ENCODE measurements at regions not wholly inside any gene's neighbourhood (a gene's known extent, or its start where the extent isn't known, plus 50 kb on each side); places are given as distances from the start of the nearest gene placed in this dataset.
A peak's percentile ranks its signal among the peaks of the same experiment; 100 is the strongest.

DNA sequence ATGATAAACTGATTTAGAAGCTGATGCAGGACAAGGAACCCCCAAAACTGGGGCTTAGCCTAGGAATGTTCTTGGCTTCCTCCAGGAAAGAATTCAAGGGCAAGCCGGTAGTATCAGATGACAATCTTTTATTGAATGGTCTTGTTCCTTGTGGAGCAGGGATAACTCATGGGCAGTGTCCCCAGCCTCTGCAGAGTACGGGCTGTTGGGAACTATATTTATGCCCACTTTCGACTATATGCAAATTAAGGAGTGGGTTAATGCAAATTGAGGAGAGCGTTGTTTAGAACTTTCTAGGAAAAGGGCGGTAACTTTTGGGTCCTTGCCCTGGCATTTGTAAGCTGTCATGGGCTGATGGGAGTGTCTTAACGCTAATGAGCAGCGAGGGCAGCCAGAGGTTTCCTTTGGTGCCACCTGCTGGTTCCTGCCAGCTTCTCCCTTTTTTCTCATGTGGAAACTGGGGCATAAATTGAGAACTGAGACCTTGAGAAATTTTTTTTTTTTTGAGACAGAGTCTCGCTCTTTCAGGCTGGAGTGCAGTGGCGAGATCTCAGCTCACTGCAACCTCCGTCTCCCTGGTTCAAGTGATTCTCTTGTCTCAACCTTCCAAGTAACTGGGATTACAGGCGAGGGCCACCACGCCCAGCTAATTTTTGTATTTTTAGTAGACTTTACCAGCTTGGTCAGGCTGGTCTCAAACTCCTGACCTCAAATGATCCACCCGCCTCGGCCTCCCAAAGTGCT lies 79.4 kb upstream of the ABCC4 start:
- Histone ChIP-seq H3K4me3 (no peak overlapping the region), H3K27ac (no peak overlapping the region)
- DNase-seq (ENCODE audit: low spot score): no peak
- TF ChIP-seq, protein P1, sequence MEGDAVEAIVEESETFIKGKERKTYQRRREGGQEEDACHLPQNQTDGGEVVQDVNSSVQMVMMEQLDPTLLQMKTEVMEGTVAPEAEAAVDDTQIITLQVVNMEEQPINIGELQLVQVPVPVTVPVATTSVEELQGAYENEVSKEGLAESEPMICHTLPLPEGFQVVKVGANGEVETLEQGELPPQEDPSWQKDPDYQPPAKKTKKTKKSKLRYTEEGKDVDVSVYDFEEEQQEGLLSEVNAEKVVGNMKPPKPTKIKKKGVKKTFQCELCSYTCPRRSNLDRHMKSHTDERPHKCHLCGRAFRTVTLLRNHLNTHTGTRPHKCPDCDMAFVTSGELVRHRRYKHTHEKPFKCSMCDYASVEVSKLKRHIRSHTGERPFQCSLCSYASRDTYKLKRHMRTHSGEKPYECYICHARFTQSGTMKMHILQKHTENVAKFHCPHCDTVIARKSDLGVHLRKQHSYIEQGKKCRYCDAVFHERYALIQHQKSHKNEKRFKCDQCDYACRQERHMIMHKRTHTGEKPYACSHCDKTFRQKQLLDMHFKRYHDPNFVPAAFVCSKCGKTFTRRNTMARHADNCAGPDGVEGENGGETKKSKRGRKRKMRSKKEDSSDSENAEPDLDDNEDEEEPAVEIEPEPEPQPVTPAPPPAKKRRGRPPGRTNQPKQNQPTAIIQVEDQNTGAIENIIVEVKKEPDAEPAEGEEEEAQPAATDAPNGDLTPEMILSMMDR (IDR thresholded peaks at IDR 0.05): peak; percentile 58

DNA sequence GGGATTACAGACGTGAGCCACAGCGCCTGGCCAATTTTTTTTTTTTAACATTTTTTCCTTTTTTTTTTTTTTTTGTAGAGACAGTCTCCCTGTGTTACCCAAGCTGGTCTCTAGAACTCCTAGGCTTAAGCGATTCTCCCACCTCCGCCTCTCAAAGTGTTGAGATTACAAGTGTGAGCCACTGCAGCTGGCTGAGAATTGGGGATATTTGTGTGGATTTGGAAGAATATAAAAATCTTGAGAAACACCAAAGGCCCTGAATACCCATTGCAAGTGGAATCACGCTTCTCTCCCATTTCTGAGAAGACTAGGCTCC lies 79.9 kb upstream of the ABCC4 start:
- TF ChIP-seq, protein P1 (IDR thresholded peaks at IDR 0.05): no peak
- Histone ChIP-seq H3K27ac (no peak overlapping the region), H3K4me3 (no peak overlapping the region)
- DNase-seq (ENCODE audit: low spot score): no peak

DNA sequence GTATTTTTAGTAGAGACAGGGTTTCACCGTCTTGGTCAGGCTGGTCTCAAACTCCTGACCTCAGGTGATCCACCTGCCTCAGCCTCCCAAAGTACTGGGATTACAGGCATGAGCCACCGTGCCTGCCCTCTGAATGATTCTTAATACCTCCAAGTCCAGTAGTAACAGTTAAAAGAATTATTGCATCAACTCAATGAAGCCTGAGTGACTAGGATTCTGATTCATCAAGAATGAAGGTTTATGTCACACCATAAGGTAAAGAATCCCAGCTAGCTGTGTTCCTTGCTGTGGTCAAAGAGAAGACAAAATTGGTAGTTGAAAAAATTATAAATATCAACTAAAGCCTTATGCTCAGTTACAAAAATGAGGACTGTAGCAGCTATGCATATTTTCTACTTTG lies 81.2 kb upstream of the ABCC4 start:
- TF ChIP-seq, protein P1 (IDR thresholded peaks at IDR 0.05): no peak
- no peak for DNase-seq (ENCODE audit: low spot score)

DNA sequence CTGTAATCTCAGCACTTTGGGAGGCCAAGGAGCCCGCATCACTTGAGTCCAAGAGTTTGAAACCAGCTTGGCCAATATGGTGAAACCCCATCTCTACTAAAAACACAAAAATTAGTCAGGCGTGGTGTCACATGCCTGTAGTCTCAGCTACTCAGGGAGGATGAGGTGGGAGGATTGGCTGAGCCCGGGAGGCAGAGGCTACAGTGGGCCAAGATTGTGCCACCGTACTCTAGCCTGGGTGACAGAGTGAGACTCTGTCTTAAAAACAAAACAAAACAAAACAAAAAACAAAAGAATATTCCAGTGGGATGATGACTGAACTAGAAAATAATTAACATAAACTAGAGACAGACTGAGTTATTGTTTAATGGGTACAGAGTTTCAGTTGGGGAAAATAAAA lies 81.7 kb upstream of the ABCC4 start:
- Histone ChIP-seq H3K27ac (no peak overlapping the region), H3K4me3 (no peak overlapping the region)
- DNase-seq (ENCODE audit: low spot score): no peak
- TF ChIP-seq, protein P1 (IDR thresholded peaks at IDR 0.05): no peak

More for the DNA sequence above, 81.2 kb upstream of the ABCC4 start:
- no peak overlapping the region for H3K4me3 ChIP-seq
- no peak overlapping the region for H3K27ac ChIP-seq

DNA sequence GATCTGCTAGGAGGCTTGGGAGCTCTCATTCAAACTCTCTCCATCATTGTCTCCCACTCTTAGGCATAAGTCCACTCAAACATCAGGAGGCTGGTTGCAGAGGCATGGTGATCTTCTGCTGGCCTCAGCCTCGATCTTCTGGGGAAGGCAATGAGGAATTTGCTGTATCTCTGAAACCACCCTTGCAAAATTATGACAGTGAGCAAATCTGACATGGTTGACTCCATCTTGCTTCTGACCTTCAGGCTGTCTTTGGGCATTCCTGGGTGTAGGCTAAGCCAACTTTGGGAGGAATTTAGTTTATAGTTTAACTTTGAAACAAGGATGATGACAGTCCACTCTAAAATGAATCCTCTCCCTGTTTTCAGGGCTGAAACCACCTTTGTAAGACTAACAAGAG lies 84.1 kb upstream of the ABCC4 start:
- no peak overlapping the region for H3K27ac ChIP-seq
- no peak for DNase-seq (ENCODE audit: low spot score)
- H3K4me3 ChIP-seq: no peak overlapping the region
- TF ChIP-seq, protein P1 (IDR thresholded peaks at IDR 0.05): no peak

DNA sequence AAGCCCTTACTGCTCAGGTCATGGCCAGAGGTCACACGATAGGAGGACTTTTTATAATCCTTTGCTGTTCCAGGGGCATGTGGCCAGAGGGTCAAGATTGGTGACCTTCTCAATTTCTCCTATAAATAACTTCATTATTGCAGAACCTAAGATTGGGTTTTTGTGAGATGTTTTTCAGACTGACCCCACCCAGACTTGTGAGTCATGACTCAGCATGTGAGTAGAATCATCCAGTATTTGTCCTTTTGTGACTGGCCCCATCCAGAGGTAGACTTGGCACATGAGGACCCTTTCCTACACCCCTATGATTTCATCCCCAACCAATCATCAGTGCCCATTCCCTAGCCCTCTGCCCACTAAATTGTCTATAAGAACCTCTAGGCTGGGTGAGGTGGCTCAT lies 84.5 kb upstream of the ABCC4 start:
- Histone ChIP-seq H3K27ac (no peak overlapping the region), H3K4me3 (no peak overlapping the region)
- TF ChIP-seq, protein P1 (IDR thresholded peaks at IDR 0.05): no peak
- no peak for DNase-seq (ENCODE audit: low spot score)

DNA sequence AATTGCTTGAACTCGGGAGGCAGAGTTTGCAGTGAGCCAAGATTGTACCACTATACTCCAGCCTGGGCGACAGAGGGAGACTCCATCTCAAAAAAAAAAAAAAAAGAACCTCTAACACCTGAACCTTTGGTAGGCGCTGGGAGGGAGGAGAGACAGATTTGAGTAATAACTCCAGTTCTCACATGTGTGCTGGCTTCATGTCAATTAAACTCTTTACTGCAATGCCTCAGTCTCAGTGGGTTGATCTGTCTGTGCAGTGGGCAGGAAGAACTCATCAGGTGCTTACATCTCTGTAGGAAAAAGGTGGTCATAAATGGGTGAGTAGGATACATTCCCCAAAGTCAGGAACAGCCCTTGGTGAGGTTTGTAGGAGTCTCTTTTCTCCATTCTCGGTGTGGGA lies 85.1 kb upstream of the ABCC4 start:
- TF ChIP-seq, protein P1 (IDR thresholded peaks at IDR 0.05): no peak

More for the DNA sequence above, 85.1 kb upstream of the ABCC4 start:
- Histone ChIP-seq H3K4me3 (no peak overlapping the region), H3K27ac (no peak overlapping the region)
- no peak for DNase-seq (ENCODE audit: low spot score)

All from coronary artery (tissue), 2 donors.